SW480 (cell line): ENCODE measurements at regions not wholly inside any gene's neighbourhood (a gene's known extent, or its start where the extent isn't known, plus 50 kb on each side); places are given as distances from the start of the nearest gene placed in this dataset.

Experiments used
- DNase-seq: peaks from one replicate; pipeline ENCODE4 v3.0.0-alpha.2; 2016; ENCODE audit warnings: low spot score

GRCh38 chr14:97443412-97443811, 646.2 kb downstream of the VRK1 start:
- DNase-seq = no peak

- DNase-seq = no peak
These were observed 647.1 kb downstream of the VRK1 start for GRCh38 chr14:97444248-97444647.

GRCh38 chr14:97445367-97445766, 648.2 kb downstream of the VRK1 start:
- no peak for DNase-seq

DNA sequence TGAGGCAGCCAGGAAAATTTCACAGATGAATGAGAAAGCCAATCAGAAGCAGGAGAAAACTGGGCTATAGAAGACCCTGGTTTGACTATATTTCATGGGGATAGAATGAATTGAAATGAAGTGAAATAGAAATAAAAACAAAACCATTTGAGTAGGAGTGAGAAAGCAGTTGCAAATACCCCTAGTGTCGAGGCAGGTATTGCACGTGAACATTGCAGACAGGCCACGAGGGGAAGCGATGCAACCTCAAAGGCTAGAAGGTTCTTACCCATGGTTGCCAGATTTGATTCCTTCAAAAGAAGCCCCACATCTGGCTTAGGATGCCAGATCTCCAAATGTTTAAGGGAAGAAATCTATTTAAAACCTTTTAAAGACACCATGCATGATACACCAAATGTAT, 648.9 kb downstream of the VRK1 start:
- no peak for DNase-seq

GRCh38 chr14:97452314-97452713, 655.1 kb downstream of the VRK1 start:
- no peak for DNase-seq

- no peak for DNase-seq
These were observed 656.8 kb downstream of the VRK1 start for GRCh38 chr14:97453991-97454390.

DNA sequence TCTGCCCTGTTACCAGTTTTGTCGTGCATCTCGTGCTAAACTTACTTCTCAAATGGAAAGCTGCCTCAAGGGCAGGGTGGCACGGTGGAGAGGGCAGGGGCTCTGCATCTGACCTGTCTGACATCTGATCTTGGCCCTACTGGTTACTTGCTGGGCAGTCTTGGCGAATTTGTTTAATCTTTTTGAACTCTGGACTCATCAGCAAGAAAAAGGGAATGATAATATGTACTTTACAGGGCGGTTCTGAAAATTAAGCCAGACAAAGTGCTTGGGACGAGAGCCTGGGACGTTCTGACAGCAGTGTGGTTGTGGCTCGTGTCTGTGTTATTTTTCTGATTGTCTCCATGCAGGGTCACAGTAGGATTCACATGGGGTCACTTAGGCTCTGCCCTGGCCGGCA, 659.3 kb downstream of the VRK1 start:
- no peak for DNase-seq

DNA sequence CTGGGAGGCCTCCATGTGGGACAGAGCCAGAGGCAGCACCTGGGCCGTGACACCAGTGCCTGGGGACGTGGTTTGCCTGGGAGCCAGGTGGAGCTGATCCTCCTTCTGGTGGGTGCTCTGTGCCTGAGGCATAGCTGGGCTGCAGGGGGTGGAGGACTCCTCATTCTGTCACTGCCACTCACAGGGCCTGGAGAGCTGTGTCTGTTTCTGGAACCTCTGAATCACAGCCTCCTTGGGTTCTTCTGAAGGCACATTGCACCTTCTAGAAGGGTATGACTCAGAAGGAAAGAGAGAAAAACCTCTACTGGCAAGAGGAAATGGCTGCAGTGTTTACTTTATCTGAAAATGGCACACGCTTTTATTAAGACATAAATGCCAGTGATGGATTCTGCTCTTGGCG, 659.8 kb downstream of the VRK1 start:
- DNase-seq = no peak

DNA sequence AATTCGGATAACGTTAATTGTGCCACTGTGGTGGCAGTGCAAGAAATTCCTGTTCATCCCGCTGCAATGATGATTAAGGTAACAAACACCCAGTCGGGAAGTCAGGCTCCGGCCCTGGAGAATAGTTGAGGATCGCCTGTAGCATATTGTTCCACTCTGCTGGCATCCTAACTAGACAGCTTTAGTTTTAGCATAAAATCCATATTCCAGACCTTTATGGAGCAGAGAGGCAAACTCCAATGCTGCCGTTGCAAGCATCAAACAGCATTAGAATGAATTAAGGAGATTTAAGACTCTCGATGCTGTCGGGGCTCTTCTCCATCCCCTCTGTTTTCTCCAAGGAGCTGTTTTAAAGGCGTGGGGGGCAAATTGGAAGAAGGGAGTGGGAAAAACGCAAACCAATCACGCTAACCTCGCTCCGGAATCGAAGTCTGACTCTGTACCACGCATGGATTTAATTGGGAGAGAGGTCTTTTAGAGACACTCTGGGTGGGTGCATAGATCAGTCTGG, 660.4 kb downstream of the VRK1 start:
- no peak for DNase-seq

DNA sequence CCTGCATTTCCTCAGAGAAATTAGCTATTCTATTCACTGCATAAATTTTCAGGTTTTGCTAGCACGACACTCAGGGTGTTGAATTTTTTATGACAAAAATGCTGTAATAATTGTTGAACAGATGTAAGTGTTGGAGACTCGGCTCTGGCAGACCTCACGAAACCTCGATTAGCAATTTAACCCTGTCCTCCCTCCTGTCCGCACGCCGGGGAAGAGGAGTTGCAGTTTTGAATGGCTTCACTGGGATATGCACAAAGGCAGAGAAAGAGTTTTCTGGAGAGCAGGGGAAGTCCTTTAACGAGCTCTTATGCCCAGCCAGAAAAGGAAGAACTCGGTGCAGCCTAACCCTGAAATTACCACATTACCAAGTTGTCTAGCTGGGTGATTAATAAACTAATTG, 661.1 kb downstream of the VRK1 start:
- DNase-seq = no peak

DNA sequence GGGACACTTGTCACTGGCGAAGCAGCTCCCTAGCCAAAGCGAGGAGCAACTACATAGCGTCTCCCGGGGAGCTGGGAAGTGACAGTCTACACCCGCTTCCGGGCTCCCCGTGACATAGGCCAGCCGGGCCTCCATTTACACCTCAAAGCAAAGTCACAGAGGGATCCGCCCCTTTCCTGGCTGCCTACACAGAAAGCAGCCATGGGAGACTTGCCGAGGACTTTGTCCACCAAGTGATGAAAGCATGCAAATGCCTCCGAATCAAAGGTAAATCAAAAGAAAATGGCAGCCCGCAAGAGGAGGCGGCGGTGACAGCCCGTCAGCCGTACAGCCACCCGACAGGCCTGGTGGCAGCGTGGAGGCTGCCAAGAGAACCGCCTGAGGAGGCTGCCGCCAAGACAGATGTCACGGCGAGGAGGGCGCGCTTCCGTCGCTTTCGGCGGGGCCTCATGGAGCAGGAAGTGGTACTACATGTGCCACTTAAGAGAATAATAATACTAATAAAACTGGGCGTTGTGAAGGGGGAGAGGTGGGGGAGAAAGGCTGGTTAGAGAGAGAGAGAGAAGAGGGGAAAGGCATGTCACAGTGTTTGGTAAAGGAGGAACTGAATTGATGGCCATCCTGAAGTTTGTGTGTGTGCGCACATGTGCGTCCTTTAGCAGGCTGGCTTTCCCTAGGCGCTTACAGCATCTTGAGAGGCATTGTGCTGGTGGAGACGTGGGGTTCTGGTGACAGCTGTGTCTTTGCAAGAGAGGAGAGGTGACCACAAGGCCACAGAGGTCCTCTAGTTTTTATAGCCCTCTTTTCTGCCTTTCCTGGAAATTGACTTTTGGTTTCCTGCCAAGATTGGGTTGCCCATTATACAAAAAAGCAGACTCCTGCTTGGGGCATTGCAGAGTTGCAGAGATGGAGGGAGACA, 661.7 kb downstream of the VRK1 start:
- DNase-seq = peak; percentile 48

DNA sequence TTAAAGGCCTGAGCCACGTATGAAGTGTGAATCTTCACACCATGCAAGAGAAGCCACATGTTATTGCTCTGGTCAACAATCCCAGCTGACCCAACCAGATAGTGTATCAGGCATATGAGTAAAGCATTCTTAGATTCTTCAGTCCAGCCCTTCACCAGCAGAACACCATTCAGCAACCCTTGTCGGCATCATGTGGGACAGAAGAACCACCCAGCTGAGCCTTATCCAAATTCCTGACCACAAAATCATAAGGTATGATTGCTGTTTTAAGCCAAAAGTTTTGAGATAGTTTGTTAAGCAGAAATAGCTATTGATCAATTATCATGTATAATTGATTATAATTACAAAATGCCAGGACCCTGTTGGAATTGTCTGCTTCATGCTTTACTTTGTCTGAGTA, 664.9 kb downstream of the VRK1 start:
- no peak for DNase-seq

DNA sequence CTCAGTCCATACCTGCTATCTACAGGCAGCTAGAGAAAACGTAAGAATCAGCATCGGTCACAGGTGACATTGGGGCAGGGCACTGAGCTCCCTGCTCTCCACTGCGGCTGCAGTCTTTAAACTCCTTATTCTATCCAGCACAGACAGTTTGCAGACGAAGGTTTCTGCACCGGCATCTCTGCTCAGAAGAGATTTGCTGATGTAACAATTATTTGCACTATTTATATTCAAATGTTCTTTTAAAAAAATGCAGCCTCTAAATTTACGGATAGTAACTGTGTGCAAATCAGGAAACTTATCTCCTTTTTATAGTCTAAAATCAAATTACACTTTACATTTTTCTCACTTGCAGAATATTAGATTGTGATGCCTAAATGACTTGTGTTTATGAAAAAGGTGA, 671.0 kb downstream of the VRK1 start:
- DNase-seq = no peak

- DNase-seq = no peak
These were observed 680.2 kb downstream of the VRK1 start for GRCh38 chr14:97477353-97477752.

DNA sequence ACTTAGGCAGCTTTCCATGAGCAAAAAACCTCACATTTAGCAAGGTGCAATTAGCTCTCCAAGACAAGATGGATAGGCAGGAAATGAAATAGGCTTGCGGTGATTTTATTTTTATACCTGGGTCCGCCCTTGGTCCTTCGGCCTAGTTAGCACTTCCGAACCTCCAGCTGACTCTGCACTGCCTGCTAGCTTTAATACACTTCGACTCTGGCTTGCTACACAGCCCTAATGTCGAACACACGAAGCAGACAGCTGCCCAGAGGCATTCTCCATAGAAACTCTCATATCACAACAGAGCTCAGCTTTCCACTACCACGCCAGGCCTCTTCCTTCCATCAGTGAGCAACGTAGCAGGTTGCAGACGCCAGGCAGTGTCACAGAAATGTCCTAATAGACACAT, 688.0 kb downstream of the VRK1 start:
- no peak for DNase-seq

DNA sequence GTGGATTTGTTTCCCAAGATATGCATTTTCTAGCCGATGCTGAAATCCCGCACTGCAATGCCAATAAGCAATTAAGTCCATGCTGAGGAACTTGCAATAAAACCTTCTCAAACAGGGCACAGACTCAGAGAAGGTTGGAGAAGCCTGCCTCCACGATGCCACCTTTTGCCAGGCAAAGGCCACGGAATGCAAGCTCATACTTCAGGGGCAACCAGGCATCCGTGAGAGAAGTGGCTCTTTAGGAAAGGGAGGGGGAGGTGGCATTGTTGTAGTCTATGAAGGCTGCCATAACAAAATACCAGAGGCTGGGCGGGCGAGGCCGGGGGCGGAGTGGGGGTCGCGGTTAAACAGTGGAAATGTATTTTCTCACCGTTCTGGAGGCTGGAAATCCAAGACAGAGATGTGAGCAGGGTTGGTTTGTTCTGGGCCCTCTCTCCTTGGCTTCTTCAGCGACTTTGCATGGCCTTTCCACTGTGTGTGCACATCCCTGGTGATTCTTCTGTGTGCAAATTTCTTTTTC, 689.5 kb downstream of the VRK1 start:
- DNase-seq = no peak

DNA sequence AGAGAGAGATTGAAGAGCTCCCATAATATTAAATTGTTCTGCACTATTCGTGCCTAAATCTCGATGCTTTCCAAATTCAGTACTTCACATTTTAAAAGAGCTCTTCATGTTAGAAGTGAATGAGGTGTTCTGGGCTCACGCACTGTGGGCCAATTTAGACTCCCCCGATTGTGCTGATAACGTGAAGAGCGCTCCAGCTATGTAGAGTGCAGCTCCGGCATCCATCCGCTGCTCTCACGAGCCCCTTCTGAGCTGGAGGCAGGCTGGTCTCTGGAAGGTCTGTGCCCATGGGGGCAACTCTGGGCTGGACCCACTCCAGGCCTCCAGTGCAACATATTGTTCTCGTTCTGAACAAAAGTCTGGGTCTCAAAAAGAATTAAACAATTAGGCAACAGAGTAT, 692.6 kb downstream of the VRK1 start:
- no peak for DNase-seq

DNA sequence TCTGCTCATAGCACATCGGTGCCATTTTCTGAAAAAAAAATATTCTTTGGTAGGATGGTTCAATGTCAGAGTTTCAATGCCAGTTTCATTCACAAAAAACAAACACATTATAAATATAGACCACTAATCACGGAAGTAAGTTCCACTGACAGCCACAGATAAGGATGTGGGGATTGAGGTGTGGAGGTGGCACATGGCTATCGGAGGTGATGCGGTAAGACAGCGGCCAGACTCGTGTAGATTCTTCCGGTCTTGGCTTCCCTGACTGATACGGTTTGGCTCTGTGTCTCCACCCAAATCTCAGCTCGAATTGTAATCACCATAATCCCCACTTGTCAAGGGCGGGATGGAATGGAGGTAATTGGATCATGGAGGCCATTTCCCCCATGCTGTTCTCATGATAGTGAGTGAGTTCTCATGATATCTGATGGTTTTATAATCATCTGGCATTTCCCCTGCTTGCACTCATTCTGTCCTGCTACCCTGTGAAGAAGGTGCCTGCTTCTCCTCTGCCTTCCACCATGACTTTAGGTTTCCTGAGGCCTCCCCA, 693.4 kb downstream of the VRK1 start:
- DNase-seq = no peak

DNA sequence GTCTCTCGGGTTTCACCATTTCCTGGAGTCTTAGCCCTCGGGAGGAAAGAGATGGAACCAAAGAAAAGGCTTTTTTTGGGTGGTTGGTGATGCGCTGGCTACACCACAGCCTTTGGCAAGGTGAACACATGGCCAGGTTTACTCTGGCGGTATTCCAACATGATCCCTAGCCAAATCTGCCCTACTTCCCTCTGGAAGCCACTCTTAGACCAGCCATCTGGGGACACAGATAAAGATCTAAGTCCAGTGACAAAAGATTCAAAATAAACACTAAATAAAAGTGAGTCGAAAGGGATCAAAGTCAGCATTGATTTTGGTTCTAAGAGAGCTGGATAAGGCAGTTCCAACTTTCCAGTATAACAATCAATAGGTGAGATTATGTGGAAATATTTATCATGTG, 694.5 kb downstream of the VRK1 start:
- no peak for DNase-seq

DNA sequence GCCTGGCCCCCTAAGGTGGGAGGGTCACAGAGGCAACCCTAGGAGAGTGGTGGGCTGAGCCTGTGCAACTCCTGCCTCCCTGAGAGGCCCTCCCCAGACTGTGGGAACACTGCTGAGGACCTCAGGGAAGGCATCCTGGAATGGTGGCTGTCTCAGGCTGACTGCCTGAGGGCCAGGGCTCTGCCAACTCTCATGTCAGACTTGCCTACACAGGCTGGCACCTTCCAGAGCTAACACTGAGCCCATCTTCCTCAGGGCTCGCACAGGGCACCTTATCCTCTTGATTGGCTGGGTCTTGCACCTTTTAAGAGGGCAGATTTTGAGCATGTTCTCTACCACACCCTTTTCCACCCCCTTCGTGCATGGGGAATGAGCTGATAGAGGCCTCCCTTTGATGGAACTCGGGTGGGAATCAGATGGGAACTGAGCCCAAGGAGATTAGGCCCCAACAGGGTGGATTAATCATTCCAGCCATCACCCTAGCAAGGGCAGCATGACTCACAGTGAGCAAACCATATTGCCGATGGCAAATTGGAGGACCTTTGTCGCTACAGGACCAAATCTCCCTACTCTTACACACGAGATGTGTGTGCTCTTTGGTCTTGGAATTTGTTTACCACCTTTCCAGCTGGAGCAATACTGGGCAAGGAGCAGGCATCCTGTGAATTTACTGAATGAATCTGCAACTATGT, 702.8 kb downstream of the VRK1 start:
- DNase-seq = no peak

- DNase-seq = no peak
These were observed 709.4 kb downstream of the VRK1 start for GRCh38 chr14:97506626-97507025.

DNA sequence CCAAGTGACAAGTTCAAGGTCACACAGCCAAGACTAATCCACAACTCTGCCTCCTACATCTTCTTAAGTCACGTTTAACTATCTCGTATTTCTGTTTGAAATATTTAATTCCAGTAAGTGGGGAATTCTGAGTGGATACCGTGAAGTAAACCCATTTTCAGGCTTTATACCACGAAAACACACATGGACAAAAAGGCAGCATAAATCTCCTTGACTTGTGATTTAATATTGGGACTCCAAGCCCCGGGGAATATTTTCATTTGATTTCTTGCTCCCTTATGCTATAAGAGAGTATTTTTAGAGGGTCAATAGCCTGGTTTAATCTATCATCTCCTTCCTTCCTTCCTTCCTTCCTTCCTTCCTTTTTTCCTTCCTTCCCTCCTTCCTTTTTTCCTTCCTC, 716.7 kb downstream of the VRK1 start:
- no peak for DNase-seq
